Fibroblast of upper back skin (primary cell): ENCODE measurements at regions not wholly inside any gene's neighbourhood (a gene's known extent, or its start where the extent isn't known, plus 50 kb on each side); places are given as distances from the start of the nearest gene placed in this dataset.

Source experiments
- DNase-seq: peaks from one replicate; pipeline ENCODE4 v3.0.0-alpha.2; 2013

GRCh38 chr5:64110222-64110621, 55.4 kb upstream of the RNF180 start:
- DNase-seq: no peak

- no peak for DNase-seq
These were observed 57.0 kb upstream of the RNF180 start for GRCh38 chr5:64108674-64109073.

GRCh38 chr5:64100203-64100602, 65.4 kb upstream of the RNF180 start:
- DNase-seq: no peak

GRCh38 chr5:64096771-64097170, 68.9 kb upstream of the RNF180 start:
- no peak for DNase-seq

GRCh38 chr5:64077589-64077988, 88.1 kb upstream of the RNF180 start:
- no peak for DNase-seq

- DNase-seq: peak; percentile 3
These were observed 91.1 kb upstream of the RNF180 start for GRCh38 chr5:64074533-64074932.

GRCh38 chr5:64069486-64069885, 96.2 kb upstream of the RNF180 start:
- no peak for DNase-seq

GRCh38 chr5:64050296-64050695, 88.1 kb upstream of the HTR1A start:
- no peak for DNase-seq

- no peak for DNase-seq
These were observed 78.2 kb upstream of the HTR1A start for GRCh38 chr5:64040490-64040889.

GRCh38 chr5:64026493-64026892, 64.2 kb upstream of the HTR1A start:
- no peak for DNase-seq

GRCh38 chr5:64019746-64020145, 57.5 kb upstream of the HTR1A start:
- no peak for DNase-seq

- no peak for DNase-seq
These were observed 56.7 kb upstream of the HTR1A start for GRCh38 chr5:64018966-64019365.

GRCh38 chr5:64015824-64016223, 53.6 kb upstream of the HTR1A start:
- no peak for DNase-seq
